ENCODE measurements at regions not wholly inside any gene's neighbourhood (a gene's known extent, or its start where the extent isn't known, plus 50 kb on each side); places are given as distances from the start of the nearest gene placed in this dataset.

DNA sequence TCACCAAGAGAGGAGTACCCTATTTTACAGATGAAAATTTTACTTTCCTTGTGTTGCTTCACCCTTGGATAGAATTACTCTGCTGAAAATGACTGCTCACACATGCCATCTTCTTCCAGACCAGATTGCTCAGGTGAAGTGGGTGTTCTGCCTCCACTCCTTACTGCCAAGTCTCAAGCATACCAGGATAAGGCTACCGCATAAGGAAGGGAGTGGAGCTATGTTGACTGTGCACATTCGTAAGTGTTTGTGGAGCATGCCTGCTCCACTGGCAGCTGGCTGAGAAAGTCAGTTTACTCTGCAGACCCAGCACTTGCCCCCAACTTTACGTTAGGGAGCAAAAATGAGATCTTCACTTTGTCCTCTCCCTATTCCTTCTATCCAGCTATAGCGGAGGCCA is 405.0 kb upstream of the DDX18 start:
- BruUV-seq (replicated peaks), result no TSS peak
- peak overlapping the region; percentile 70 for H3K27ac Mint-ChIP-seq (ENCODE audit: unreplicated experiment)
- intact Hi-C loops (cut with micrococcal nuclease; ENCODE audit: unreplicated experiment), result loop anchor here (5.0 kb wide), 1 partner anchor 177 kb away; no protein-coding TSS in a partner anchor
- CTCF ChIA-PET, result no interaction called here
- no peak overlapping the region for H3K4me3 Mint-ChIP-seq (ENCODE audit: low read depth, unreplicated experiment)
- no peaks in the 10 kb centered on the region for H3K36me3 Mint-ChIP-seq (ENCODE audit: insufficient read depth, unreplicated experiment)
- H3K27me3 Mint-ChIP-seq (ENCODE audit: unreplicated experiment), result no peaks in the 10 kb centered on the region
- H3K4me1 Mint-ChIP-seq (ENCODE audit: low read depth, unreplicated experiment), result peaks cover 49% of the 10 kb centered on the region
- peaks cover 8% of the 10 kb centered on the region for H3K9me3 Mint-ChIP-seq (ENCODE audit: low read depth, unreplicated experiment)
- no peak for DNase-seq
- TF ChIP-seq, protein P1, sequence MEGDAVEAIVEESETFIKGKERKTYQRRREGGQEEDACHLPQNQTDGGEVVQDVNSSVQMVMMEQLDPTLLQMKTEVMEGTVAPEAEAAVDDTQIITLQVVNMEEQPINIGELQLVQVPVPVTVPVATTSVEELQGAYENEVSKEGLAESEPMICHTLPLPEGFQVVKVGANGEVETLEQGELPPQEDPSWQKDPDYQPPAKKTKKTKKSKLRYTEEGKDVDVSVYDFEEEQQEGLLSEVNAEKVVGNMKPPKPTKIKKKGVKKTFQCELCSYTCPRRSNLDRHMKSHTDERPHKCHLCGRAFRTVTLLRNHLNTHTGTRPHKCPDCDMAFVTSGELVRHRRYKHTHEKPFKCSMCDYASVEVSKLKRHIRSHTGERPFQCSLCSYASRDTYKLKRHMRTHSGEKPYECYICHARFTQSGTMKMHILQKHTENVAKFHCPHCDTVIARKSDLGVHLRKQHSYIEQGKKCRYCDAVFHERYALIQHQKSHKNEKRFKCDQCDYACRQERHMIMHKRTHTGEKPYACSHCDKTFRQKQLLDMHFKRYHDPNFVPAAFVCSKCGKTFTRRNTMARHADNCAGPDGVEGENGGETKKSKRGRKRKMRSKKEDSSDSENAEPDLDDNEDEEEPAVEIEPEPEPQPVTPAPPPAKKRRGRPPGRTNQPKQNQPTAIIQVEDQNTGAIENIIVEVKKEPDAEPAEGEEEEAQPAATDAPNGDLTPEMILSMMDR (IDR thresholded peaks at IDR 0.05; ENCODE audit: unreplicated experiment), result no peak

DNA sequence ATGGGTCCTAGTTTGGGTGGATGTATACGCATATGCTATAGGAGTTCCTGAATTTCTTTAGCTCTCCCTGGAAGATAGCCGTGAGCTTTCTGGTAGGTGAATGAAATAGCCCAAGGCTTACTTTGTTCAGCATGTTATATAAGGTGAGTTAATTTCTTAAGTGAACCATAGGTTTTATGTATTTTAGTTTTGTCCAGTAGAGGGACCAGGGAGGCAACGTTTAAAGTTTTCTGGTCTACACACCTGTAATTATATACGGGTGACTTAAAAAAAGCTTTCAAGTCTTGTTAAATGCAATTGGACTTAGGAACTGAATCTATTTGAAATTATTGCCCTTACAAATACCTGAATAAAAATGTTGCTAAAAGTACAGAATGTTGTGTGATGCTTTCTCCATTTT is 402.5 kb upstream of the DDX18 start:
- Mint-ChIP-seq H3K27me3 (ENCODE audit: unreplicated experiment) (no peaks in the 10 kb centered on the region), H3K36me3 (ENCODE audit: insufficient read depth, unreplicated experiment) (no peaks in the 10 kb centered on the region)
- DNase-seq, result no peak

DNA sequence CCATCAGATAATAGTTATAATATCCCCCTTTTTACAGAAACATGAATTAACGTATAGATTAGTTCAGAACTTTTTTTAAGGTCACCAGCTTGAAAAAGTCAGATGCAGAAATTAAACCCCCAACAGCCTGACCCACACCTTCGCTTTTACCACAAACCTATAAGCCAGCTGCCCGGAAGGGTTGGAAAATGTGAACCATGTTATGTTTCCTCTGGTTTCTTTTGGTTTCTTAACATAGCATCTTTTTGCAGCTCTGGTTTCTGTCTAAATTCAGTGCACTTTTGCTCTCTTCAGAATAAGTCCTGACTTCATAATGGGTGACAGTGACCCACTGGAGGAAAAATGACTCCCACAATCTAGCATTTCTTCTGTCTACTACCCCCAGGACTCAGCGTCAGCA is 381.7 kb upstream of the DDX18 start:
- CTCF ChIA-PET, result interaction anchor here (1.1 kb wide), 1 partner anchor 266 kb away, joined by 4 read pairs; no protein-coding TSS in a partner anchor
- TF ChIP-seq, protein P1 (IDR thresholded peaks at IDR 0.05; ENCODE audit: unreplicated experiment), result no peak

More for the DNA sequence above, 402.5 kb upstream of the DDX18 start:
- intact Hi-C loops (cut with micrococcal nuclease; ENCODE audit: unreplicated experiment), result loop anchor here (2.0 to 5.0 kb wide), 4 partner anchors 80 to 665 kb away; no protein-coding TSS in a partner anchor
- CTCF ChIA-PET, result interaction anchor here (0.5 to 0.9 kb wide), 4 partner anchors 11 to 800 kb away, joined by 4 to 5 read pairs (median 4); no protein-coding TSS in a partner anchor
- peaks cover 42% of the 10 kb centered on the region for H3K4me1 Mint-ChIP-seq (ENCODE audit: low read depth, unreplicated experiment)
- H3K4me3 Mint-ChIP-seq (ENCODE audit: low read depth, unreplicated experiment), result no peak overlapping the region
- TF ChIP-seq, protein P1 (IDR thresholded peaks at IDR 0.05; ENCODE audit: unreplicated experiment), result no peak
- peaks cover 8% of the 10 kb centered on the region for H3K9me3 Mint-ChIP-seq (ENCODE audit: low read depth, unreplicated experiment)
- BruUV-seq (replicated peaks), result no TSS peak
- H3K27ac Mint-ChIP-seq (ENCODE audit: unreplicated experiment), result peak overlapping the region; percentile 32

DNA sequence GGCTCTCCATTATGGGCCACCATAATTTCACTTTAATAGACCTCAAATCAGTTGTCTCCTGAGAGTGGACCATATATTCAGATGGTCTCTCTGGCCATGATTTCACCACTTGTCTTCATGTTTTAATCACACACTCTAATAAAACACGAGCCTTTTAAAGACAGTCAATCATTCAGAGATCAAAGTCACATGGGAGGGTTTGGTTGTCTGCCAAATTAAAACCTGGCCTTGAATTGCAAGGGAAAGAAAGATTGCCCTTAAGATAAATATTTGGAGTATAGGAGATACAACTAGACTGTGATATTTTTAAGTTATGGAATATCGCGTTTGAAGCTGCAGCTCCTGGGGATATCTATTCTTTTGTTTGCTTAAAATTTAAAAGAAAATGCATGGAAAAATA is 377.8 kb upstream of the DDX18 start:
- TF ChIP-seq, protein P1 (IDR thresholded peaks at IDR 0.05; ENCODE audit: unreplicated experiment), result no peak
- intact Hi-C loops (cut with micrococcal nuclease; ENCODE audit: unreplicated experiment), result no loop called here

More for the DNA sequence above, 381.7 kb upstream of the DDX18 start:
- Mint-ChIP-seq H3K9me3 (ENCODE audit: low read depth, unreplicated experiment) (peaks cover 2% of the 10 kb centered on the region), H3K27ac (ENCODE audit: unreplicated experiment) (no peak overlapping the region), H3K27me3 (ENCODE audit: unreplicated experiment) (no peaks in the 10 kb centered on the region), H3K4me3 (ENCODE audit: low read depth, unreplicated experiment) (no peak overlapping the region), H3K4me1 (ENCODE audit: low read depth, unreplicated experiment) (no peaks in the 10 kb centered on the region), H3K36me3 (ENCODE audit: insufficient read depth, unreplicated experiment) (no peaks in the 10 kb centered on the region)
- intact Hi-C loops (cut with micrococcal nuclease; ENCODE audit: unreplicated experiment), result no loop called here
- DNase-seq, result no peak
- no TSS peak for BruUV-seq (replicated peaks)

More for the DNA sequence above, 377.8 kb upstream of the DDX18 start:
- BruUV-seq (replicated peaks), result no TSS peak
- H3K4me1 Mint-ChIP-seq (ENCODE audit: low read depth, unreplicated experiment), result no peaks in the 10 kb centered on the region
- H3K4me3 Mint-ChIP-seq (ENCODE audit: low read depth, unreplicated experiment), result no peak overlapping the region
- no peak for DNase-seq
- CTCF ChIA-PET, result no interaction called here
- peaks cover 2% of the 10 kb centered on the region for H3K9me3 Mint-ChIP-seq (ENCODE audit: low read depth, unreplicated experiment)
- no peaks in the 10 kb centered on the region for H3K36me3 Mint-ChIP-seq (ENCODE audit: insufficient read depth, unreplicated experiment)
- no peaks in the 10 kb centered on the region for H3K27me3 Mint-ChIP-seq (ENCODE audit: unreplicated experiment)
- H3K27ac Mint-ChIP-seq (ENCODE audit: unreplicated experiment), result no peak overlapping the region

Measured in Calu3 (cell line).